ENCODE measurements at regions not wholly inside any gene's neighbourhood (a gene's known extent, or its start where the extent isn't known, plus 50 kb on each side); places are given as distances from the start of the nearest gene placed in this dataset.
"Not testable (repeated sequence)": the region's sequence is repeated elsewhere in the genome, so short reads cannot be mapped to it uniquely, and the experiment has no call there.

DNA sequence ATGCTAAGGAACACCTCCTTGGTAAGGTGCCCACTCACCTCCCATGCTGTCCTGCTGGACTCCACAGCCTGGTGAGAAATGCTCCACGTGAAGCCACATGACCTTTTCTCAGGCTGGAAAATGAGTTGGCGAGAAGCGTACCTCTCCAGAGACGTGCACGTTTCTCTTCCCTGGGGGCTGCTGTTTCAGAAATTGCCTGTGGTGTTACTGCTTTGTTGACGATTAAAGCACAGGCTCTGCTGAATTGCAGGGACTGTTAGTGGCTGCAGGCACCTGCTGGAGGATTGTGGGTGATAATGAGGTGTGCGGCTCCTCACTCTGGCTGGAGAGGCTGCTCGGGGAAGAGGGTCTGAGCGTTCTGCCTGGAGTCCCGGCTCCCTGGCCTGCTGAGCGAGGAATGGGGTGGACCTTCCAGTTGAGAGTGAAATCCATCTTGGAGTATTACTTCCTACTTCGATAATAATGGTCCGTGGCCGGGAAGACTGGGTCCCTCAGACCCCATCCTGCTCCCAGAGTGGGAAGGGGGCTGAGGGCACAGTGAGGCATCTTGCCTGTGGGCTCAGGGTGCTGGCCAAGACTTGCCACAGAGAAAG is 199.3 kb upstream of the HDAC4 start:
- DNase-seq (ENCODE audit: low read depth), result no peak

DNA sequence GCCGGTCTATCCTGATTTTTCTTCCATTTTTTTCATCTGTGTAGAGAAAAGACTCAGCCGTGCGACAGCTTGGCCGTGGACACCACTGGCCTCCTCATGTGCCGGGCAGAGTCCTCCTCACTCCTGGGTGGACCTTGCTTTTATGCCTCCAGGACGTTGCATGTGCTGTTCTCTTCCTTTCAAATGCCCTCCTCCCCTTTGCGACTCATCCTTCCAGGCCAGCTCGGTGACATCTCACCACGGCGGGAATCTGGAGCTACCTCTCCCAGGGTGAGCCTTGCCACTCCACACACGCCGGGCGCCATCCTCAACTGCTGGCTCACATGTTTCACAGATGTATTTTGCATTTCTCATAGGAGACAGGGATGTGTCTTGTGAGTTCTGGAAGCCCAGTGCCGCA is 198.5 kb upstream of the HDAC4 start:
- no peak for DNase-seq (ENCODE audit: low read depth)

GRCh38 chr2:239598732-239599090 is 197.9 kb upstream of the HDAC4 start:
- no peak for DNase-seq (ENCODE audit: low read depth)

- DNase-seq (ENCODE audit: low read depth), result no peak
Measured at GRCh38 chr2:239598011-239598731, 197.4 kb upstream of the HDAC4 start.

DNA sequence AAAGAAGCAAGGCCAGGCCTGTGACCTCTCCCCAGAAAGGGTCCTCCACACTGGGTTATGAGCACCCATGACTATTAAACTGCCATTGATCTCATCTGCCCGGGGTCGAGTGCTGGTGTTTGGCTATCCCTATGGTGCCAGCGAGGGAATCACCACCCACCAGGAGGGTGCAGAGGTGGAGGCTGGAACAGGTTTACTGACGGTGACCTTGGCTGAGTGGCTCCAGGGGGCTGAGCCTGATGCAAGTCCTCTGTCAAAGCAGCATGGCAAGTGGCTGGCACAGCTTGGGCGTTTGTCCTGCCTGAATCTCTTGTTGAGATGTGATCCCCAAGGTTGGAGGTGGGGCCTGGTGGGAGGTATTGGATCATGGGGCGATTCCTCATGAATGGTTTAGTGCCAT is 196.4 kb upstream of the HDAC4 start:
- no peak for DNase-seq (ENCODE audit: low read depth)

- no peak for DNase-seq (ENCODE audit: low read depth)
Measured at GRCh38 chr2:239596792-239597191, 196.0 kb upstream of the HDAC4 start.

DNA sequence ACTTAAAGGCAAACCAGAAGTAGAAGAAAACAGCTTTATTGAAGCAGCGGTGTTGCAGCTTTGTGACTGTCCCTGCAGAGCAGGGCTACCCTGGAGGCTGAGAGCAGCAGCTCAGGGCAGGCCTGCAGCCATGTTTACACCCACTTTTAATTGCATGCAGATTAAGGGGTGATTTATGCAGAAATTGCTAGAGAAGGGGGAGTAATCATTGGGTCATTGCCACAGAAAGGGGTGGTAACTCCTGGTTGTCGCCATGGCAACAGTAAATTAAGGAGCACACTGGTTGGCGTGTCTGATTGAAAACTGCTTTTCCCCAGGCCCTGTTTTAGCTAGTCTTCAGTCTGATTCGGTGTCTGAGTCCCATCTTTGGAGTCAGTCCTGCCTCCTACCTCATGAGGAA is 195.4 kb upstream of the HDAC4 start:
- DNase-seq (ENCODE audit: low read depth), result no peak

DNA sequence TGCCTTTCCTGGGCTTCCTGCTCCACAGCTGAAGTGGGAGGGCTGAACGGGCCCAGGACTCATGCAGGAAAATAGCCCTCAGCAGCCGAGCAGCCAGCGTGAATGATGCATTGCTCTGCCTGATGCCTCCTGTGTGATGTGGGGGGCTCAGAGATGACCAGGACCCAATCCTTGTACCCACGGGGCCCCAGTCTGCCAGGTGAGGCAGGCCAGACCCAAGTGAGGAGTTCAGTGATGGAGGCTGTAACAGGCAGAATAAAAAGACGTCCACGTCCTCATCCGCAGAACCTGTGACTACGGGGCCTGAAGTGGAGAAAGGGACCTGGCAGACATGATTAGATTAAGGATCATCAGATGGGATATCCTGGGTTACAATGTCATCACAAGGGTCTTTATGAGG is 194.9 kb upstream of the HDAC4 start:
- no peak for DNase-seq (ENCODE audit: low read depth)

DNA sequence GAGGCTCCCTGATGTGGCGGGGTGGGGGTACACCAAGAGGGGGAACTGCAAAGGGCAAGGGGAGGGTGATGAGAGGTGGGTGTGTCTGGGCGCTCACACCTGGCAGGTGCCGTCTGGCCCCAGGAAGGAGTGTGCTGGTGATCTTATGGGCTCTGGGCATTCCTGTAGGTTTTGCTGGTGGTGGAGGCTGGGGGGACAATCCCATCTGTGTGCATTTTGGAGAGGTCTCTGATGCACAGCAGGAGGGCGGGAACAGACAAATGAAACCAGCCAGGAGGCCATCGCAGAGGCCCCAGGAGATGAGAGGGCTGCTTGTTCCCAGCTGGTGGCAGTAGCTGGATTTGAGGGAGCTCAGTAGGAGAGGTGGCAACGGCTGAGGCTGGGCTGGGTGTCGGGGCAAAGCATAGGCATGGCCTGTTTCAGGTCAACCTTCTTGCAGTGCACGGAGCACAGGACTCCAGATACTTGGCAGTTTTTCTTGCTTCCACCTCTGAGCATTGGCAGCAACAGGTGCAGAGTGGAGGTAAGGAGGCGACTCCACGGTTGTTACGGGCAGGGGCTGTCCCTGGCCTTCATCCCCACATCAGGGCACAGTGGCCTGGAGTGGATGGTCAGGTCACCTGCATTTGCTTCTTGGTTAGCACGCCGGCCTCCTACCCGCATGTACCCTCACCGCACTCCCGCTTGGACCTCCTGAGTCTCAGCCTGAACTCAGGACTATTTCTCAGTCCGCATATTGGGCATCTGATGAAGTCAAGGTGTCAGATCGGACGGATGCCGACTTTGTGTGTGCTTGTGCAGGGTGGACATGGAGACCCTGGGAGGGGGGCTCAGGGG is 194.2 kb upstream of the HDAC4 start:
- no peak for DNase-seq (ENCODE audit: low read depth)

DNA sequence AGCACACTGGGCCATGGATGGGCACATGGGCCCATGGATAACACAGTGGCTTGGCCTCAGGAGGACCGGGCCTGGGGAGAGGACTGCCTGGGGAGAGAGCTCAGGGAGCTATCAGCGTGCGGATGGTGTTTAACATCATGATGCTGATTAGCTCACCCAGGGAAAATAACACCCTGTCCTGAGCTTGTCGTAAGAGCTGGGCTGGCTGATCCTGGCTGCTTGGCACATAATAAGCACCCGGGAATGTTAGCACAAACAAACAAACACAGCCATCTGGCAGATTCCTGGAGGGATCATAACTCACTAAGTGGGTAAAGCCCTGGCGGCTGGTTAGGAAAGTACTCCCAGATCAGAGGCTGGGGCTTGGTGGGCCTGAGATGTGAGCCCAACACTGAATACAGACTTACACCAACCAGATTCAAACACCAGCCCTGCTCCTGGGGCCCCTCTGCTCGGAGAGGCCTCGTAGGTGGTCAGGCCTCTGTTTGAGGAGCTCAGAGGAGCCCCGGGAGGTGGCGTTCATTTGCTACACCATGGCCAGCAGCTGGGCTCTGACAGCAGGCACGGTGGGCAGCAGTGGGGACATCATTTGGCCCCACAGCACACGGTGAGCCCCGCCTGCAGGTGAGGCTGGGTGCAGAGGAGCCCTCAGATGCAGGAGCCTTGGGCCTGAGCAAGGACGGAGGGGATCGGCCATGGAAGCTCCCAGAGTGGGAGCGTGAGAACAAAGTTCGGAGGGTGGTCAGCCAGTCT is 193.4 kb upstream of the HDAC4 start:
- no peak for DNase-seq (ENCODE audit: low read depth)

DNA sequence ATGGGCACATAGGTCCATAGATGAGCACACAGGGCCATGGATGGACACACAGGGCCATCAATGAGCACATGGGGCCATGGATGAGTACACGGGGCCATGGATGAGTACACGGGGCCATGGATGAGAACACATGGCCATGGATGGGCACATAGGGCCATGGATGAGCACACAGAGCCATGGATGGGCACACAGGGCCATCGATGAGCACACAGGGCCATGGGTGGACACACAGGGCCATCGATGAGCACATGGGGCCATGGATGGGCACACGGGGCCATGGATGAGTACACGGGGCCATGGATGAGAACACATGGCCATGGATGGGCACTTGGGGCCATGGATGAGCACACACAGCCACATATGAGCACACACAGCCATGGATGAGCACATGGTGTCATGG is 192.6 kb upstream of the HDAC4 start:
- no peak for DNase-seq (ENCODE audit: low read depth)

DNA sequence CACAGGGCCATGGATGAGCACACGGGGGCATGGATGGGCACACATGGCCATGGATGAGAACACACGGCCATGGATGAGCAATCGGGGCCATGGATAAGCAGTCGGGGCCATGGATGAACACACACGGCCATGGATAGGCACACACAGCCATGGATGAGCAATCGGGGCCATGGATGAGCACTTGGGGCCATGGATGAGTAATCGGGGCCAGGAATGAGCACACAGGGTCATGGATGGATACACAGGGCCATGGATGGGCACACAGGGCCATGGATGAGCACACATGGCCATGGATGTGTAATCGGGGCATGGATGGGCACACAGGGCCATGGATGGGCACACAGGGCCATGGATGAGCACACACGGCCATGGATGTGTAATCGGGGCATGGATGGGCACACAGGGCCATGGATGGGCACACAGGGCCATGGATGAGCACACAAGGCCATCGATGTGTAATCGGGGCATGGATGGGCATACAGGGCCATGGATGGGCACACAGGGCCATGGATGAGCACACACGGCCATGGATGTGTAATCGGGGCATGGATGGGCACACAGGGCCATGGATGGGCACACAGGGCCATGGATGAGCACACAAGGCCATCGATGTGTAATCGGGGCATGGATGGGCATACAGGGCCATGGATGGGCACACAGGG is 191.9 kb upstream of the HDAC4 start:
- DNase-seq (ENCODE audit: low read depth), result not testable (repeated sequence)

GRCh38 chr2:239590995-239591915 is 190.4 kb upstream of the HDAC4 start:
- DNase-seq (ENCODE audit: low read depth), result no peak

DNA sequence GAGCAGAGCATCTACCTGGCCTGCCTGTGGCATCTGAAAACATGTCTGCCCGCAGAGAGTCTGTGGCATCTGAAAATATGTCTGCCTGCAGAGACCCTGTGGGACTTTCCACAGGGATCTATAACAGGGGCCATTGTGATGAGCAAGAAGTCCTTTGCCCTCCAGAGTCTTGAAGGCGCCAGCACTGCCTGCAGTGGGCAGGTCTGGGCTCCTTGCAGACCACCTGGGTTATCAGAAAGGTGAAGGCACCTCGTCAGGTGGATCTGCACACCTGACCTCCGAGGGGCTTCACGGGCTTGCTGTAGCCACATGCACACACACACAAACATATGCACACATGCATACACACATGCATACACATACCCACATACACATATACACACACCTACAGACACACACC is 189.5 kb upstream of the HDAC4 start:
- no peak for DNase-seq (ENCODE audit: low read depth)

GRCh38 chr2:239589833-239590232 is 189.0 kb upstream of the HDAC4 start:
- no peak for DNase-seq (ENCODE audit: low read depth)

- DNase-seq (ENCODE audit: low read depth), result no peak
Measured at GRCh38 chr2:239589270-239589825, 188.5 kb upstream of the HDAC4 start.

DNA sequence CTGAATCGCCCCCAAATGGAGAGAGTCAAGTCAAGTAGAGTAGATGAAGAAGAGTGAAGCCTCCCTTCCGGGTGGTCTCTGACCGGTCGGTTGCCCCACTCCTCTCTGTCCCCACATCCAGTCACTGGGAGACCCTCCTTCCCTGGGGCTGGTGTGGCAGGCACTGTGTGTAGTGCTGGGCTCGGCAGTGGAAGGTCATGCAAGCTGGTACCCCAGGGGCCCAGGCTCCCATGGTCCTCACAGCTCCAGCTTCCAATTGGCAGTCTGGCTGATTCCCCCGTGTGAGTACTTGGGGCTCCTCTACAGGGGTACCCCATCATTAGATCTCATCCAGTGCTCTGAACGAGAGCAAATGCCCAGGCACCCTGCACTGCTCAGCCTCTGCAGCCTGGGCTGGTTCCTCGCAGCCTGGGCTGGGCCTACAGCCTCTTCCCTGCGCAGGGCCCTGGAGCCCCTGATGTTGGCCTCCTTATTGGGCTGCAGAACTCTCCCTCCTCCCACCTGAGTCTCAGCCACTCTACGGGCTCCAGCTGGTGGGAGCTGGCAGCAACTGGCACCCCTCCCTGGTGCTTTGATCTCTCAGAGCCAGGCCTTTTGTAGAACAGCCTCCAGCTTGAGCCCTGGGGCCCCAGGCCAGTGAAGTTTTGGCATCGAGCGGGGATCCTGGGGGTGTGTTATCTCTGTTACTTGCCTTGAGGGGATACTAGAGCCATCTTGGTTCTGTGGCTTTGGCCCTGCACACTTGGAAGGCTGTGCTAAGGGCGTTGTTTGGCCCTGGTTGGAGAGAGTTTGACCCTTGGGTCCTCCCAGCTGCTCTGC is 187.8 kb upstream of the HDAC4 start:
- DNase-seq (ENCODE audit: low read depth), result no peak

GRCh38 chr2:239587841-239588240 is 187.0 kb upstream of the HDAC4 start:
- DNase-seq (ENCODE audit: low read depth), result no peak

DNA sequence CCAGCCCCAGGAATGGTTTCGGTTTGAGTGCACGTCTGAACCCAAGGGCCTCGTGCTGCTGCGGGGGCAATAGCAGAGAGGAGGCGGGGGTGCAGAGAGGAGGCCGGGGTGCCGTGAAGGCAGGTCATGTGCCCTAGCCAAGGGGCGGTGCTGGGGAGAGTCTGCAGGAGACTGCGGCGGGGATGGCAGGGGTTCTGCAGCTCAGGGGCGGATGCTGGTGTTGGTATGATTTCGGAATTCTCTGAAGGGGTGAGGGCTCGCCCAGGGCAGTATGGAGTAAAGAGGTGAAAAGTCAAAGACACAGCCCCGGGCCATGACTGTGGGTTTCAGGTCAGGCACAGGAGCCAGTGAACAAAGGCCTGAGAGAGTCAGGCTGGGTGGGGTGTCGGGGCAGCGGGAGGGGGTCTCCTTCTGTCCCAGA is 186.5 kb upstream of the HDAC4 start:
- no peak for DNase-seq (ENCODE audit: low read depth)
